ENCODE measurements at regions not wholly inside any gene's neighbourhood (a gene's known extent, or its start where the extent isn't known, plus 50 kb on each side); places are given as distances from the start of the nearest gene placed in this dataset.

- Histone ChIP-seq H3K4me3 (ENCODE audit: low read depth, low read length) (no peak overlapping the region), H3K9me3 (ENCODE audit: control insufficient read depth in 2 of 2, low read length in 2 of 2) (no peaks in the 10 kb centered on the region), H3K4me1 (ENCODE audit: control insufficient read depth, insufficient read depth, low read length, poor library complexity, severe bottlenecking) (no peaks in the 10 kb centered on the region), H3K36me3 (ENCODE audit: control insufficient read depth, insufficient read depth, low read length) (no peaks in the 10 kb centered on the region), H3K27ac (ENCODE audit: insufficient read depth, low read length, poor library complexity, severe bottlenecking) (no peak overlapping the region), H3K27me3 (ENCODE audit: control insufficient read depth, insufficient read depth, low read length) (no peaks in the 10 kb centered on the region)
- ATAC-seq (ENCODE audit: low read depth in 2 of 2) = no peak
- H3K4me1 Mint-ChIP-seq = no peaks in the 10 kb centered on the region
- no peak for DNase-seq
- no peaks in the 10 kb centered on the region for H3K36me3 Mint-ChIP-seq
- no peak overlapping the region for H3K27ac Mint-ChIP-seq
- H3K9me3 Mint-ChIP-seq = peaks cover 0 to 8% (median 1%) of the 10 kb centered on the region in 7 donors
- H3K27me3 Mint-ChIP-seq = no peaks in the 10 kb centered on the region
- no peak overlapping the region for H3K4me3 Mint-ChIP-seq
Measured at GRCh38 chr1:218898921-218899320, 274.8 kb upstream of the LYPLAL1 start.

DNA sequence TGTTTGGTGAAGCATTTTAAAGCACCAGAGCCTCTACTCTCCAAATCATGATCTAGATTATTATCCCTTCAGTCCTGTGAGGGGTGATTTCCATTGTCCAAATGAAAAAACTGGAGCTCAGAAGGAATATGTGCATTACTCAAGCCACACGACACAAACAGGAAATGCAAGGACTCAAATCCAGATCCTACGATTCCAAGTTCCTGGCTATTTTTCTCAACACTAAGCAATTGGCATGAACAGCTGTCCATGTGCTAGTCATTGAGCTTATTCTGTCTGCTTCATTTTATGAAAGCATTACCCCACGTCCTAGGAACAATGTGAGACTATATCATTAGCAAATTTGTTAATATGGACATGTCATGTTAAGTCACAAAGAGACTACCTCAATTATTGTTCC is 273.1 kb upstream of the LYPLAL1 start:
- Histone ChIP-seq H3K4me3 (ENCODE audit: low read depth, low read length) (no peak overlapping the region), H3K27me3 (ENCODE audit: control insufficient read depth, insufficient read depth, low read length) (no peaks in the 10 kb centered on the region), H3K4me1 (ENCODE audit: control insufficient read depth, insufficient read depth, low read length, poor library complexity, severe bottlenecking) (no peaks in the 10 kb centered on the region), H3K27ac (ENCODE audit: insufficient read depth, low read length, poor library complexity, severe bottlenecking) (no peak overlapping the region), H3K36me3 (ENCODE audit: control insufficient read depth, insufficient read depth, low read length) (no peaks in the 10 kb centered on the region), H3K9me3 (ENCODE audit: control insufficient read depth in 2 of 2, low read length in 2 of 2) (no peaks in the 10 kb centered on the region)
- peaks cover 0 to 8% (median 1%) of the 10 kb centered on the region in 7 donors for H3K9me3 Mint-ChIP-seq
- H3K36me3 Mint-ChIP-seq = no peaks in the 10 kb centered on the region
- H3K27ac Mint-ChIP-seq = no peak overlapping the region
- DNase-seq = no peak
- ATAC-seq (ENCODE audit: low read depth in 2 of 2) = no peak
- H3K4me3 Mint-ChIP-seq = no peak overlapping the region
- H3K27me3 Mint-ChIP-seq = no peaks in the 10 kb centered on the region
- H3K4me1 Mint-ChIP-seq = no peaks in the 10 kb centered on the region

DNA sequence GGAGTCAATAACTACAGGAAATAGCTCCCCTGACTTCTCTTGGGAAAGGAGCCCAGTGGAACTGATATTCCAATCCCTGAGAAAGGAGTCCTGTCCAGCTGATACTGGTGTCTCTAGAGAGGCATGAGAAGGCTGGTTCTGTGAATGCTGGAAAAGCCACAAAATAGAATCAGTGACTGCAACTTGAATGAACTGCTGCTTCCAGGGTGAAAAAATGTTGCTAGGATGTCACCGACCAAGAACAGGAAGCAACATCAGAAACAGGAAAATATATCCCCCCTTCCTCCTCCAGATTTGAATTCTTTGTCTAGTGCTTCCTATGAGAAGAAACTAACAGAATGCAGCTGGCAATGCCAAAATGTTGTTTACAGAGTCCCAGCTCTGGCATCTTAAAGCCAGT is 269.3 kb upstream of the LYPLAL1 start:
- Mint-ChIP-seq H3K27me3 (no peaks in the 10 kb centered on the region), H3K27ac (no peak overlapping the region), H3K36me3 (no peaks in the 10 kb centered on the region), H3K9me3 (peaks cover 0 to 4% (median 1%) of the 10 kb centered on the region in 7 donors), H3K4me3 (no peak overlapping the region), H3K4me1 (no peaks in the 10 kb centered on the region)
- no peaks in the 10 kb centered on the region for H3K4me1 ChIP-seq (ENCODE audit: control insufficient read depth, insufficient read depth, low read length, poor library complexity, severe bottlenecking)
- no peaks in the 10 kb centered on the region for H3K36me3 ChIP-seq (ENCODE audit: control insufficient read depth, insufficient read depth, low read length)
- DNase-seq (no peak), ATAC-seq (ENCODE audit: low read depth in 2 of 2) (no peak)
- no peak overlapping the region for H3K4me3 ChIP-seq (ENCODE audit: low read depth, low read length)
- H3K9me3 ChIP-seq (ENCODE audit: control insufficient read depth in 2 of 2, low read length in 2 of 2) = no peaks in the 10 kb centered on the region
- no peaks in the 10 kb centered on the region for H3K27me3 ChIP-seq (ENCODE audit: control insufficient read depth, insufficient read depth, low read length)
- no peak overlapping the region for H3K27ac ChIP-seq (ENCODE audit: insufficient read depth, low read length, poor library complexity, severe bottlenecking)

DNA sequence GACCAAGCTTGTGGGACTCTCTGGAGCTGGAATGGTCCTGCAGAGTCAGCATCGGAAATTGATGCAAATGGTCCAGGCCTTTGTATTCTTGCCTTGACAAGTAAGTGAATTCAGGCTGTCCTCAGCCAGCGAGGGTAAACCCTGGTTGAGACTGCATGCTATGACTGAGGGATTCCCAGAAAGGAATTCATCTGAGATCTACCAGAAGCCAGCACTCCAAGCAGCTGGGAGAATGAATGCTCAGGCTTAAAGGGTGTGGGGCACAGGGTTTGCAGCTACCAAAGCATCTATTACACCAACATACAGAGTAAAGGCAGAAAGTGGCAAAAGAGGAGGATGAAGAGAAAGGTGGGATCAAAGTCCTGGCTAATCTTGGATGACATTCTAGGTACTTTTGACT is 257.0 kb upstream of the LYPLAL1 start:
- no peak overlapping the region for H3K27ac ChIP-seq (ENCODE audit: insufficient read depth, low read length, poor library complexity, severe bottlenecking)
- no peak overlapping the region for H3K4me3 ChIP-seq (ENCODE audit: low read depth, low read length)
- H3K36me3 Mint-ChIP-seq = no peaks in the 10 kb centered on the region
- DNase-seq (no peak), ATAC-seq (ENCODE audit: low read depth in 2 of 2) (no peak)
- no peaks in the 10 kb centered on the region for H3K36me3 ChIP-seq (ENCODE audit: control insufficient read depth, insufficient read depth, low read length)
- H3K4me3 Mint-ChIP-seq = no peak overlapping the region
- H3K9me3 ChIP-seq (ENCODE audit: control insufficient read depth in 2 of 2, low read length in 2 of 2) = no peaks in the 10 kb centered on the region
- H3K9me3 Mint-ChIP-seq = peaks cover 0 to 4% (median 0%) of the 10 kb centered on the region in 7 donors
- H3K27me3 Mint-ChIP-seq = no peaks in the 10 kb centered on the region
- H3K27me3 ChIP-seq (ENCODE audit: control insufficient read depth, insufficient read depth, low read length) = no peaks in the 10 kb centered on the region
- H3K27ac Mint-ChIP-seq = no peak overlapping the region
- no peaks in the 10 kb centered on the region for H3K4me1 Mint-ChIP-seq
- H3K4me1 ChIP-seq (ENCODE audit: control insufficient read depth, insufficient read depth, low read length, poor library complexity, severe bottlenecking) = no peaks in the 10 kb centered on the region

DNA sequence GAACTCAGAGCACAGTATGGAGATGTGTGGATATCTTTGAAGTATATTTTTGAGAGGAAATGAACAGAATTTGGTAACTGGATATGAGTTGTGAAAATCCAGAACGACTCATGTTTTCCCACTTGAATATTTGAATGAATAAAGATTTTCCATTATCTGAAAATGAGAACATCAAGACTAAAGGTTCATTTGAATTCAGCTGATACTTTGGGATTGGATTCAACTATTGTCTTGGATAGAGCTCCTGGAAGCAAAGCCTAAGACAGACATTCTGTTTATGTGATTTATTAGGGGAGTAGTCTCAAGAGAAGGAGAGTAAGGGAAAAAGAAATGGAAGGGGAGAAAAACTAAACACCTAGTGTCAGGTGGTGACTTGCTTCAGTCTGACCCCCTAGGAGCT is 256.0 kb upstream of the LYPLAL1 start:
- no peak for DNase-seq
- no peaks in the 10 kb centered on the region for H3K4me1 Mint-ChIP-seq
- H3K9me3 Mint-ChIP-seq = peaks cover 0 to 4% (median 0%) of the 10 kb centered on the region in 7 donors
- no peaks in the 10 kb centered on the region for H3K36me3 Mint-ChIP-seq
- Histone ChIP-seq H3K27me3 (ENCODE audit: control insufficient read depth, insufficient read depth, low read length) (no peaks in the 10 kb centered on the region), H3K4me1 (ENCODE audit: control insufficient read depth, insufficient read depth, low read length, poor library complexity, severe bottlenecking) (no peaks in the 10 kb centered on the region), H3K4me3 (ENCODE audit: low read depth, low read length) (no peak overlapping the region), H3K36me3 (ENCODE audit: control insufficient read depth, insufficient read depth, low read length) (no peaks in the 10 kb centered on the region), H3K27ac (ENCODE audit: insufficient read depth, low read length, poor library complexity, severe bottlenecking) (no peak overlapping the region), H3K9me3 (ENCODE audit: control insufficient read depth in 2 of 2, low read length in 2 of 2) (no peaks in the 10 kb centered on the region)
- H3K27me3 Mint-ChIP-seq = no peaks in the 10 kb centered on the region
- ATAC-seq (ENCODE audit: low read depth in 2 of 2) = no peak
- H3K27ac Mint-ChIP-seq = no peak overlapping the region
- peak overlapping the region in 1 of 4 donors; percentile 23 for H3K4me3 Mint-ChIP-seq

- DNase-seq = no peak
- Histone ChIP-seq H3K4me3 (ENCODE audit: low read depth, low read length) (no peak overlapping the region), H3K27ac (ENCODE audit: insufficient read depth, low read length, poor library complexity, severe bottlenecking) (no peak overlapping the region), H3K36me3 (ENCODE audit: control insufficient read depth, insufficient read depth, low read length) (no peaks in the 10 kb centered on the region), H3K27me3 (ENCODE audit: control insufficient read depth, insufficient read depth, low read length) (no peaks in the 10 kb centered on the region), H3K9me3 (ENCODE audit: control insufficient read depth in 2 of 2, low read length in 2 of 2) (no peaks in the 10 kb centered on the region), H3K4me1 (ENCODE audit: control insufficient read depth, insufficient read depth, low read length, poor library complexity, severe bottlenecking) (no peaks in the 10 kb centered on the region)
- H3K4me1 Mint-ChIP-seq = no peaks in the 10 kb centered on the region
- peaks cover 0 to 6% (median 2%) of the 10 kb centered on the region in 7 donors for H3K9me3 Mint-ChIP-seq
- H3K27ac Mint-ChIP-seq = no peak overlapping the region
- no peak overlapping the region for H3K4me3 Mint-ChIP-seq
- H3K27me3 Mint-ChIP-seq = peaks cover 5% of the 10 kb centered on the region
- H3K36me3 Mint-ChIP-seq = no peaks in the 10 kb centered on the region
- no peak for ATAC-seq (ENCODE audit: low read depth in 2 of 2)
Measured at GRCh38 chr1:218925777-218926176, 247.9 kb upstream of the LYPLAL1 start.

GRCh38 chr1:218926631-218927030 is 247.0 kb upstream of the LYPLAL1 start:
- Mint-ChIP-seq H3K27ac (no peak overlapping the region), H3K36me3 (no peaks in the 10 kb centered on the region), H3K4me3 (no peak overlapping the region), H3K9me3 (peaks cover 0 to 6% (median 2%) of the 10 kb centered on the region in 7 donors), H3K4me1 (no peaks in the 10 kb centered on the region), H3K27me3 (peaks cover 5% of the 10 kb centered on the region)
- Histone ChIP-seq H3K4me3 (ENCODE audit: low read depth, low read length) (no peak overlapping the region), H3K27ac (ENCODE audit: insufficient read depth, low read length, poor library complexity, severe bottlenecking) (no peak overlapping the region), H3K4me1 (ENCODE audit: control insufficient read depth, insufficient read depth, low read length, poor library complexity, severe bottlenecking) (no peaks in the 10 kb centered on the region), H3K27me3 (ENCODE audit: control insufficient read depth, insufficient read depth, low read length) (no peaks in the 10 kb centered on the region), H3K9me3 (ENCODE audit: control insufficient read depth in 2 of 2, low read length in 2 of 2) (no peaks in the 10 kb centered on the region), H3K36me3 (ENCODE audit: control insufficient read depth, insufficient read depth, low read length) (no peaks in the 10 kb centered on the region)
- ATAC-seq (ENCODE audit: low read depth in 2 of 2) (no peak), DNase-seq (no peak)

- no peak for ATAC-seq (ENCODE audit: low read depth in 2 of 2)
- Histone ChIP-seq H3K36me3 (ENCODE audit: control insufficient read depth, insufficient read depth, low read length) (no peaks in the 10 kb centered on the region), H3K9me3 (ENCODE audit: control insufficient read depth in 2 of 2, low read length in 2 of 2) (no peaks in the 10 kb centered on the region), H3K27me3 (ENCODE audit: control insufficient read depth, insufficient read depth, low read length) (no peaks in the 10 kb centered on the region), H3K4me3 (ENCODE audit: low read depth, low read length) (no peak overlapping the region), H3K4me1 (ENCODE audit: control insufficient read depth, insufficient read depth, low read length, poor library complexity, severe bottlenecking) (no peaks in the 10 kb centered on the region), H3K27ac (ENCODE audit: insufficient read depth, low read length, poor library complexity, severe bottlenecking) (no peak overlapping the region)
- Mint-ChIP-seq H3K9me3 (peaks cover 0 to 7% (median 0%) of the 10 kb centered on the region in 7 donors), H3K27ac (no peak overlapping the region), H3K36me3 (no peaks in the 10 kb centered on the region), H3K4me3 (no peak overlapping the region), H3K4me1 (no peaks in the 10 kb centered on the region), H3K27me3 (peaks cover 5% of the 10 kb centered on the region)
- DNase-seq = no peak
Measured at GRCh38 chr1:218930000-218930399, 243.7 kb upstream of the LYPLAL1 start.
